Upper lobe of left lung (tissue), 4 donors: ENCODE measurements at regions not wholly inside any gene's neighbourhood (a gene's known extent, or its start where the extent isn't known, plus 50 kb on each side); places are given as distances from the start of the nearest gene placed in this dataset.
"Not testable (repeated sequence)": the region's sequence is repeated elsewhere in the genome, so short reads cannot be mapped to it uniquely, and the experiment has no call there.

Experiments
- CTCF ChIP-seq, 6 experiments: fragments of 450-650 bp in 4 of 6; fragments of 200-600 bp in 2 of 6; sonication (generic) in 2 of 6; IDR thresholded peaks; one replicate each; pipeline ENCODE4 v1.5.1; 2016 to 2019; ENCODE audit warnings: antibody characterized with exemption in 6 of 6
- EP300 ChIP-seq, 4 donors: sonication (generic); formaldehyde crosslinking; IDR thresholded peaks; one replicate each; pipeline ENCODE4 v1.5.1; 2017; ENCODE audit warnings: antibody characterized with exemption in 4 of 4, control low read depth in 2 of 4
- POLR2AphosphoS5 ChIP-seq, 2 donors: sonication (generic); formaldehyde crosslinking; IDR thresholded peaks; one replicate each; pipeline ENCODE4 v1.5.1; 2017; ENCODE audit warnings: antibody characterized with exemption in 2 of 2

- TF ChIP-seq CTCF, EP300, POLR2AphosphoS5 (IDR thresholded peaks at IDR 0.05): not testable (repeated sequence)
Measured at GRCh38 chr5:26485146-26485860, 553.1 kb downstream of the CDH9 start.
